GOT3 (cell line): ENCODE measurements at regions not wholly inside any gene's neighbourhood (a gene's known extent, or its start where the extent isn't known, plus 50 kb on each side); places are given as distances from the start of the nearest gene placed in this dataset.
A peak's percentile ranks its signal among the peaks of the same experiment; 100 is the strongest.

Experiments
- DNase-seq: peaks from one replicate; lab custom pipeline; 2025; ENCODE audit warnings: mixed read lengths; lab: John Stamatoyannopoulos, UW

DNA sequence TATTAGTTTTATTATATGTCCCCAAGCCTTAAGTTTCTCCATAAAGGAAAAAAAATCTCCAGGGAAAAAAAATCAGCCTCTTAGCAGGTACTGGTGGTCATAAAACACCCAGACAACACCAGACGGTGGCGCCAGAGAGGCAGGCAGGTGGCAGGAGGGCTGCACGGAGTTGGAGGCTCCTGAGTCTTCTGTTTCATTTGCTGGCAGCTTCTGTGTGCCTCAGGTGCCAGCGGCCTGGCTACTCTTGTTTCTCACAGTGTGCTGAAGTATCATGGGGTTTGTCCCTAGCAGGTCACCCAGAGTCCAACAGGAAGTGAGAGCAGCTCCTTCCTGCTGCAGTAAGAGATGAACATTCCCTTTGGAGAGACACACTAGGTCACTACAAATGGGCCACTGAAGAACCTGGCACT, 123.3 kb upstream of the GADD45A start:
- DNase-seq = peak; percentile 56

DNA sequence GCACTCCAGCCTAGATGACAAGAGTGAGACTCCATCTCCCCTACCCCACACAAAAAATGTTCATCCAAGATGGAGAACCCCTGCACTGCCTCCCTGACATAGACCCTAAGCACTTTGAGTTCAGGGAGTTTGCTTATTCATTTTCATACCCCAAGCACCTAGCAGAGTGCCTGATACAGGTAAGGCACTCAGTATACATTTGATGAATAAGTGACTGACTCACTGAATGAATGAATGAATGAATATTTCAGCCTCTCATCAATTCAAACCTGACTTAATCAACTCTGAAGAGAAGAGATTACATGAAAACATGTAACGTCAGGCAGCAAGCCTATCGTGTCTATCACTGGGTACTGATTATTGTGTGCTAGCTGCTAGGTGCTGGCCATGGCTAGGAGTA, 121.3 kb upstream of the GADD45A start:
- DNase-seq = no peak

DNA sequence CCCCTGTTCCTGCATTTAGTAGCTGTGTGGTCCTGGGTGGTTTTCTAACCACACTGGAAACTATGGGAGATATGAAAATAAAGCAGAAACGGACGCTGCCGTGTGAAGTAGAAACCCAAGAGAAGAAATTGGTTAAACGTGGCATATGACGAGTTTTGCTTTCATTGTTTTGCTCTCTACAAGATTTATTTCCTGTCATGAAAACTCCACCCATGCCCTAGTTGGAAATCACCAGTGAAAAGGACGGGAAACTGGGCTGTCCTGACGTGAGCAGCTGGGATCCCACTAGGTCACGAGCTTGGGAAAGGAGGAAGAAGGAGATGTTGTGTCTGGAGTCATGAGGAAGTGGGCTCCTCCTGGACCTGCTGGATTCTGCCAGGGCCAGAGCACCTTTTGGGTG, 120.8 kb upstream of the GADD45A start:
- DNase-seq = no peak

DNA sequence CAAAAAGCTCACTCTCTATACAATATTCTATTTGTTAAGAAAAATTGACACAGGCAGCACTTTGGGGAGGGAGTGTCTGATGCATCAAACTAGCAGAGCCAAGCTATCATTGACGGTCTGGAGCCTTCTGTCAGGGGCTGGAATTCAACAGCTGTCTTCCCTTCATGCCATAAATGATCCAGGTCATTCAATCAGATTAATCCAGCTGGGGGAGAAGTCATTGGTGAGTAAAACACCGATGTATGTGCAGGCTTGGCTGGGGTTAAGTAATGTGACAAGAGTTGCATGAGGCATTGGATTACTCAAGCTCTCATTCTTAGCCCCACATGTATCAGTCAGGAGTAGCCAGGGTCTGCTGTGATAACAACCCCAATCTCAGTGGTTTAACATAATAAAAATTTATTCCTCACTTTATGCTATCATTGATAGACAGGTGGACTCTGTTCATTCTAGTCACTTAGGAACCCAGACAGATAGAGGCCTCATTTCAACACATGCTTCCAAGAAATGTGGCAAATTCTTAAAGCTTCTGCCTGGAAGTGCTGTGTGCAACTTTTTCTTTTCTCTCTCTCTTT, 118.1 kb upstream of the GADD45A start:
- no peak for DNase-seq

DNA sequence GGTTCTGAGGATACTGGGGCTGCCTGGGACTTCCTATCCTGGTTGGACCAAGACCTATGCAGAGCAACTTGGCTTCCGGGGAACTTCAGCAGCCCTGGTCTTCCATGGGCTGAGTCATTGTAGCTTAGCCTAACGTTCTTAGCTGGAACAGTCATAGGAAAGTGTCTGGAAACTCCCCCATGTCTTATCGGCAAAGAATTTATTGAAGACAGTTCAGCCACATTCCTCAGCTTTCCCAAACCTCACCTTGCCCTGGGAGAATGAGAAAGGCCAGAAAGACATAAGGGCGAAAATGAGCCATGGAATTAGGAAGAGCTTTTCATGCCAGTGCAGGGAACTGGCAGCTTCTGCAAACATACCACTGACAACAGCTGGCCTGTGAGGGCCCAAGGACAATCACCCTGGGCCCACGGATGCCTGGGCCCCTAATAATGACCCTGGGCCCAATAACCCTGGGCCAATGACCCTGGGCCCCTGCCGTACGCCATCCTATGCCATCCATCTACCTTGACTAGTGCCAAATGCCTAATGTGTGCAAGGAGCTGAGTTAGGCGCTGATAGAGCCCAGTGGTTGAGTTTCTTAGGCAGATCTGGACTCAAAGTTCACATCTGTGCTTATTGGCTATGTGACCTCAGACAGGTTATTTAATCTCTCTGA, 114.4 kb upstream of the GADD45A start:
- no peak for DNase-seq

DNA sequence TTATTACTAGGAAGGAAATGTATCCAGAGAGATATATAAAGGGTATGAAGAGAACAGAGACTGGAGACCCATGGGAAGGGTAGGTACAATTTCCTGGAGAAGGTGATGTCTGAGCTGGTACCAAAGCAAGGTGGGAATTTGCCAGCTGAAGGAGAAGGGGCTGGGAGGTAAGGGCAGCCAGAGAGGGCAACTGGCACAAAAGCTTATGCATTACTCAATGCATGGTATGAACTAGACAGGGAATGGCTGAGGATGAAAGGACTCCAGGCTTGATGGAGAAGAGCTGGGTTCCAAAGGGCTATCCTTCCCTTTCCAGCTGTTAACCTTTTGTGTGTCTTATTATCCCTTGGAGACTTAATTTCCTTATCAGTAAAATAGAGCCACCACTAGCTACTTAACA, 113.6 kb upstream of the GADD45A start:
- DNase-seq = no peak

DNA sequence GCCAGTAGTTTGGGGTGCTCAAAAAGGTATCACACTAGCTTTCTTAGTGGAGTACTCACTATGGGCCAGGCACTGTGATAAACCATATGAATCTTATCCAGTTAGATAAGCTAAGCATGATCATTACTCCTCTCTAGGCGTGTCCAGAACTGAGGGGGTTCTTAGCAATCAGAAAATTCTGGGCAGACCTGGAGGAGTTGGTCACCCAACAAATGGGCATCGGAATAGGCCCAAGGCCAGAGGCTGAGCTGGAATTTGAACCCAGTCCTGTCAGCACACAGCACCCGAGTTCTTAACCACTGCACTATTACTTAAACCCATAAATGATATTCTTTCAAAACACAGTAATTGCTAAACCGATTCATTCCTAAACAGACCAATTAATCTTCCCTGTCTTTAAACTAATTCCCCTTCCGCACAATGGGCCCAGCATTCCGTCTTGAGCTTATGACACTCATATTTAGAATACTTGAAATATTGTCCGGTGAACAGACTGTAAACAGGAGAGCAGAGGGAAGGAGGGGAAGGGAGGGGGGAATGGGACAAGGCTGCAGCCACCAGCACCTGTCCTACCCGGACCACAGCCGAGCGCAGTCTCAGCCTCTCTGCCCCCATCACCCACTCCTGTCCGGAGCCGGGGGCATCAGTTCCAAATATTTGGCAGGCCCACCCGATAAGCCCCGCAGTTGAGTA, 113.0 kb upstream of the GADD45A start:
- no peak for DNase-seq

DNA sequence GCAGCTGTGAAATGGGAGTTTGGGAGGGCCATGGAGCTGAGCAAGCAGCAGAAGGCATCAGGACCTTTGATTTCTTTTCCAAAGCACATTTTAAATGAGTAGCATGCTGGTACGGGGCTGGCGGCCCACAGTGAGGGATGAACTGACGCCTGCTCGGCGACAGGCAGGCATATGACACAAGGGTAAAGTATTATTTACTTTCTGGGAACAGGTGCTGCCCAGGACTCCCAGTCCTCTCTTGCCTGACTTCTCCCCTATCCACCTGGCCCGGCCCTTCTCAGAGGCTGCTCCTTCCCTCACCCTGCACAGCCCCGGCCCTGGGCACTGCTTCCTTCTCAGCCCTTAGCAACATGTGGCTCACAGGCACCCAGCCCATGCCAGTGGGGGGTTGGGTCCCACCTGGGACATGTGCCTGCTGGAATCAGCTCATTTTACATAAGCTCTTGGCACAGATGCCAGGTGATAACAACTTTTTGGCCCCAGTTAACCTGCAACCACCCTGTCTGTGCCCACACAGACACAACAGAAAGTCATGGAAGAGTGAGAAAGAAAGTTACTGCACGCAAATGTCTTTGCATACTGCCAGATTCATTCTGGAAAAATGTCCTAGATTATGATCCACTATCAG, 112.3 kb upstream of the GADD45A start:
- no peak for DNase-seq

DNA sequence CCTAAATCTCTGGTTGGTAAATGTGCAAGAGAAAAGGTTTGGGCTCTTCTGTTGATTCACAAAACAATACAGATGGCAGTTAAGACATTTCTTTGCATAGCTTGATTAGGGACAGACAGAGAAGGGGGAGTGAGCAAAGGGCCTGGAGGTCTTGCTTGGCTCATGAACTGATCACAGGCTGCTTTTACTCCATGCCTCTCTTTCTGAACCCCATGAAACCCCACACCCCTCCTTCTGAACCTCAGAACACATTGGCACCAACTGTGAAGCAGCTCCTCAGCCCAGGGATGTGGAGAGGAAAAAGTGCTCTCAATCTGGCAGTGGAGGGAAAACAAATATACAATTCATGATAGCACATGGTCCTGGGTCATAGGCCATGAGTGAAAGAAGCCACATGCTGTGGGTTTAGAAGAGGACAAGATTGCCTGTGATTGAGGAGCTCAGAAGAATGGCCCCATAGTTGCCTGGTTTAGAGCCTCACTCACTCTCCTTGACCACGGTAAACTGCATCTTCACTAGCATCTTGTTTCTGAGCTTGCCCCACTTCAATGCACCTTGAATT, 111.6 kb upstream of the GADD45A start:
- DNase-seq = no peak

DNA sequence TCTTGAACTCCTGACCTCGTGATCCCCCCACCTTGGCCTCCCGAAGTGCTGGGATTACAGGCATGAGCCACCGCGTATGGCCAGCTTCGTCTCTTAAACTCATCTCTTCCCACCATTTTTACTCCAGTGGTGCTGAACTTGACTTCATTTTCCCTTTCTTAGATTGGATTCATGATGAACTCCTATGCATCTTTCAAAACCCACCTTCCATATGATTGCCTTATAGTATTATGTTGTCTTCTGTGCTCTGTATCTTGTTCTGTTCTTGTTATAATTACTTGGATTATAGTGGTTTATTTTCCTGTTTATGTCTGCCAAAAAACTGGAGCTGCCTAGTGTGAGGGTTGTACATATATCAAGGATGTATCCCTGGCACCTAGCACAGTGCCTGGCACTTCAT, 110.8 kb upstream of the GADD45A start:
- no peak for DNase-seq

DNA sequence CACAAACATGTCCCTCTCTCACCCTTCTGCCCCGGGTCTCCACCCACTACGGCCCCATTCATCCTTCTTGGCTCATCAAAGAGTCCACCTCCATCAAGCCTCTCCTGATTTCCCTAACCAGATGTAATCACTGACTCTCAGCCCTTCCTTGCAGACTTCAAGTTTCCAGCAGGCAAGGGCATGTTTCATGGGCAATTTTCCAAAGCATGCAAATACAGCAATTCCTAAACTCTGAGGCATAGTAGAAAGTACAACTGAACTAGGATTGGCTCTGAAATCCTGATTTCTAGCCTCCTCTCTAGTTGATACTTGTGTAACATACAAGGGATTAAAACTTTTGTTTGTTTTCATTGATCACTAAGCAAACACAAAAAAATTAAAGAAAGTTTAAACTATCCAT, 109.1 kb upstream of the GADD45A start:
- no peak for DNase-seq

DNA sequence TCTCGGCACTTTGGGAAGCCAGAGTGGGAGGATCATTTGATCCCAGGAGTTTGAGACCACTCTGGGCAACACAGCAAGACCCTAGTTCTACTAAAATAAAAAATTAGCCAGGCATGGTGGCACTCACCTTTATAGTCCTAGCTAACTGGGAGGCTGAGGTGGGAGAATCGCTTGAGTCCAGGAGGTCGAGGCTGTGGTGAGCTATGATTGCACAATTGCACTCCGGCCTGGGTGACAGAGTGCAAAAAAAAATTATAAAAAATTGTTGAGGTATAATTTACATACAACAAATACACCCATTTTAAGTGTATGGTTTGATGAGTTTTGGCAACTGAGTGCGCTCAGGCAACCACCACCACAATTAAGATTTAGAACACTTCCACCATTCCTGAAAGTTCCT, 108.5 kb upstream of the GADD45A start:
- DNase-seq = no peak

DNA sequence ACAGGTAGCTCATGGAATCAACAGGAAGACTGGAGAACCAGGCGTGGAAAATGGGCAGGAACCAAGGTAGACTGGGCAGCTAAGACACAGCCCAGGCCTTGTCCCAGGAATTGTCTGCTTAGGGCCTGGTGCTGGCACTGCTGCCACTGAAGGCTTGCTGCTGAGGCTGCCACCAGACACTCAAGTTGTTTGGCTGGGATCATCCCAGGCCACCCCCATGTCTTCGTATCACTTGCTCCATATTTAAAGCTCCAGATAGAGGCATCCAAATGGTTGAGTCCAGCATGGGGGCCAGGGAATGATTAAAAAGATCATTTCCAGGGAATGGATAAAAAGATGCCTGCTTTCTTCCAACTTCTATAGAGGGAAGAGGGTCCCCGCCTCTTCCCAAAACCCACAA, 107.4 kb upstream of the GADD45A start:
- DNase-seq = no peak

DNA sequence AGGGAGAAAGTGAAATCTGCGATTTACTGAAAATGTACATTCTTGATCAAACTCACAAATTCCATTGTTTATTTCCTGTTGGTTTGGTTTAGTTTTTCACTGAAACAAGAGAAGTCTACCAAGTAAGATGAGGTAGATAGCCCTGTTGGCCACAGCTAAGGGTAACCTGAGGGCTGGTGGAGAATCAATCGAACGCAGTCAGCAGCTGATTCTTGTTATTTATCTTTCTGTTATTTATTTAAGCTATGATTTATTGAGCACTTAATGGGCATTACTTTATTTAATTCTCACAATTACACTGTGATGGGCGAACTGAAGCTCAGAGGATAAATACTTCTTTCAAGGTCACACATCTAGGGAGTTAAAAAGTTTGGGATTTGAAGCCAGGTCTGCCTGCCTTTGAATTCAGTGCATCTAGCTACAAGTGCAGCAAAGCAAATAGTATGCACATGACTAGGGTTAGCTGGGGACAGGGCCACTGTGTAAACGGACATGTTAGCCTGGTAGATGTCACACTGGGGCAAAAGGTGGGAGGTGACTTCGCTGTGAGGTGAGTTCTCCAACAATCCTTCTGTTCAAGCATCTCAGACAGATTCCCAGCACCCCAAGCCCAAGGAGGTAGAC, 106.5 kb upstream of the GADD45A start:
- no peak for DNase-seq

DNA sequence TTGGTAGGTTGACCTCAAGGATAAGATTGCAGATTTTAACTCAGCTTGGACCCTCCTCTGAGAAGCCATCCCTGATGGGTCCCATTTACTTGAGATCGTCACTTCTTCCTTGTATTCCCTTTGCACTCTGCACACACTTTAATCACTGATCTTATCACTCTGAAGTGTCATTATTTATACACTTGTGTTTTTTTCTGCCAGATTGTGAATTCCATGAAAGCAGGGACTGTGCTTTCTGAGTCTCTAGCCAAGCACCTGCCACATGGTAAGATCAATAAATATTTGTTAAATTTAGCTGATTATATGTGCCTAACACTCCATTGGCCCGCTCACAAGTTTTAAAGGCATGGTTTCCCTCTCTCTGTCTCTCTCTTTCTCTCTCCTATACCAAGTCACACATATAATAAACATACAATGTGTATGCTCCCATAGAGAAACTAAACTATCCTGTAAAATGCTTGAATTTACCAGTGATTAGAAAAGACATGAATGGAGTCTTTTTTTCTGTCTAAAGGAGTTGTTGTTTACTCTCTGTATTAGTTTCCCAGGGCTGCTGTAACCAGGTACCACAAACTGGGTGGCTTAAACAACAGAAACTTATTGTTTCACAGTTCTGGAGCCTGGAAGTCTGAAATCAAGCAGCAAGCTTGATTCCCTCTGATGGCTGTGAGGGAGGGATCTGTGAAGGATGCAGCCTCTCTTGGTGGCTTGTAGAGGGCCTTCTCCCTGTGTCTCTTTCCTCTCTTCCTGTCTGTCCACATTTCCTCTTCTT, 105.2 kb upstream of the GADD45A start:
- DNase-seq = no peak

DNA sequence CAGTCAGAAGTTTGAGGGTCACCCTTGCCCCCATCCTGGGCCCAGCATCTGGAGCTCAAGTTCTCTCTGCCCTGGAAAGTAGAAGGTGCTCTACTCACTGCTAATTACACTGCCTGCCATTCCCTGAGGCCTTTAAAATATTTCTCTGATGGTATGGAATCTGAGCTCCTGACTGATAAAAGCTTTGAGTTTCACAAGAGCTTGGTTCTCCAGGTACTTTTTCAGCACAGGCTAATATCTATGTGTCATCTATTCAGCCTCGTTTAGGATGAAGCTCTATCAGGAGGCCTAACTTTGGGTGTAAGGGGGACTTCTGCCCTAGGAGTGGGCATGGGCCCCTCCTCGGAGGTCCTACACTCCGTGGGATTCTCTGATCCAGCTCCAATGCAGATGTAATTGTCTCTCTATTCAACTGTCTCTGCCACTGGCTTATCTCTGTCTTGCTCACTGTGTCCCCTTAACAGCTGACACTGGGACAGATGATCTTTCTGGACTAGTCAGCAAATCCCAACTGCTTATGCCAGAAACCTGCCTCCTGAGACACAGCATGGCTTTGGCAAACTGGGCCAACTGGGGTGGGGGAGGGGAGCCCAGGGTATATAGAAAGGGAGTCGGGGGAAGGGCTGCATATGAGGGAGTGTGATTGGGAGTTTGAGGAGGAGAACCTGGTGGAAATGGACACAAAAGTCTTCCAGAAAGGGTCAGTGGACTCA, 104.2 kb upstream of the GADD45A start:
- DNase-seq = no peak

DNA sequence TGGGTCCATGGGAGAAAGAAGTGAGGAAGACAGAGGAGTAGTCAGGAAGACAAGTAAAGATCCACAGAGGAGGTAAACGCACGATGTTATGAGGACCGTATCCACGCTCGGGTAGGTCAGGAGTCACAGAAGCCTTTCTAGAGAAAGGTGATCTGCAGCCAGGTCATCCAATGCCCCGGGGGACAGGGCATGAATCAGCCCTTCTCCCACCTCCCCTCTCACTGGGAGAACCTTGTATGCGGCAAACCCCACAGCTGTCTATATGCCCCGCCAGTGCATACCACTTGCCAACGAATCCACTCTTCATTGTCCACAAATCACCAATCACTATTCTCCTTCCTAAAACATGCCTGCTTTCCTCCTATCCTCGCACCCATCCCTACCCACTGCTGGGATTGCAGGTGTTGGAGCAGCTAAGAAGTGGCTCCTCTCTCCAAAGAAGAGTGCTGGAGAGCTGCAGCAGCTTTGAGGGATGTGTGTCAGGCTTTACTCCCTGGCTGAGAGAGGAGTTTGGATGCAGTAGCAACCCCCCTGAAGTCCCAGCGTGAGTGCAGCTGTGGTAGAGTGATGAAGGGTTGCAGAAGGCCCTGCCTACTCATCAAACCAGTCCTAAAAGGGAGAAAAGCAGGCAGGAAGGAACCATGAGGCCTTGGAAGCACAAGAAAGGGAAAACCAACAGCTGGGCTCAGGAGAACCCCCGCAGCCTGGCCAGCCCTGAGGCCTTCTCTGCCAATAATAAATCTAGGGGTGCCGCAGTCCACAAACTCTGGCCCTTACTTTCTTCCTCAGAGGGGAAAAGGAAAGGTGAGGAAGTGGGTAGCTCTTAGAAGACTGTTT, 102.2 kb upstream of the GADD45A start:
- DNase-seq = no peak

DNA sequence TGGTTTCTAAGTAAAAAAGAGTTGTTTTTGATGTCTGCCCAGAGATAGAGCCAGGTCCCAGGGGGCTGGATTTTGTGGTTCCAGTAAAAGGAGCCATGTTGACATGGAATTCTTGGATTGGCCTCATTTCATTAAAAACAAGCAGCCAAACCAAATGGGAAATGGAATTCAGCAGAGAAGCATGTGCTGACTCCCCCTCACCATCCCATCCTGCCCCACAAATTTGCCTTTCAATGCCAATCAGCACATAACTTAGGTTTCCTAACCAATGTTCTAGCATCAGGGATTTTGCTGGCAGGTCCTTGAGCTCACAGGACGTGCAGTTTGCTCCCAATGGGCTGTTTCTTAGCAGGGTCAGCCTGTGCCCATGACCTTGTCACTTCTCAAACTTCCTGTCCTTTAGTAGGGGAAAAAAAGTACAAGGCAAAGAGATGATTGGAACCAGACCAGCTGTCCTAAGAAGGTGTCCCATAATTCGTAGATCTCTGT, 101.5 kb upstream of the GADD45A start:
- no peak for DNase-seq

DNA sequence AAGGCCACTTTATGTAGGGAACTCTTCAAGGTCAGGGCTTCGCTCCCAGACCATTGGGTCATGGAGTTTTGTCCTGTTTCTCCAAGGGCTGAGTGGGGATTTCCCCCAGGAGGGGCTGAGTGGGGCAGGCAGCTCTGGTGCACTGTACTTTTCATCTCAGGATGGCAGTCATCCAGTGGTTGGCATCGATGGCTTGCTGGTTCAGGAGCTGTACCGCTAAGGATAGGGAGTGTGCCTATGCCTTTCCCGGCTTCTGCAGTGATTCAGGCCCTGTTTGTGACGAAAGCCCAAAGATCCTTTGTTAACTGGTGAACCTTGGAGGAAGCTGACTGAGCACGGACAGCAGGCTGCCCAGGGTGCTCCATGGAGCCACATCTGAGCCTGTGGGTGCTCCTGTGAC, 100.1 kb upstream of the GADD45A start:
- DNase-seq = no peak

DNA sequence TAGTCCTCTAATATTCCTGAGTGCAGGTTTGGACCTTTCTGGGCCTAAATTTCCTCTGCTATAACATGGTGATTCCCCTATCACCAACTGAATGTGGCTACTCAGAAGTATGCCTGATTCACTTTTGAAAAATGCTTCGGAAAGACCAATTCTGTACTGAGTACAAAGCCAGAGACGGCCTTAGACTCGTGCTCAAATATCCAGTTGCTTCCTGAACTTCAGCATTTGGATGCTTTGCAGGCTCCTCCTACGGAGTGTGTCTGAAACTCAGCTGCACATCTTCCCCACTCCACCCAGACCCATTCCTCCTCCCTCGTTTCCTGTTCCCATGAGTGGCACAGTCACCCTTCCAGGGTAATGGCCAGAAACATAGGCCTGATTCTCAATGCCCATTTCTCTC, 98.4 kb upstream of the GADD45A start:
- no peak for DNase-seq
